Suprapubic skin (tissue), 3 donors: ENCODE measurements at regions not wholly inside any gene's neighbourhood (a gene's known extent, or its start where the extent isn't known, plus 50 kb on each side); places are given as distances from the start of the nearest gene placed in this dataset.

ENCODE experiments used
- POLR2A ChIP-seq, 2 donors: fragments of 450-650 bp; IDR thresholded peaks; one replicate each; pipeline ENCODE4 v1.6.1; 2017; ENCODE audit warnings: antibody characterized with exemption in 2 of 2, mild to moderate bottlenecking in 2 of 2, moderate library complexity in 2 of 2
- TF ChIP-seq, protein P1 (sequence below), 2 donors: fragments of 200-600 bp in 1 of 2; fragments of 450-650 bp in 1 of 2; sonication (generic) in 1 of 2; IDR thresholded peaks; one replicate each; pipeline ENCODE4 v1.5.1; 2016 to 2019; ENCODE audit warnings: antibody characterized with exemption in 2 of 2, mild to moderate bottlenecking in 1 of 2, moderate library complexity in 1 of 2

DNA sequence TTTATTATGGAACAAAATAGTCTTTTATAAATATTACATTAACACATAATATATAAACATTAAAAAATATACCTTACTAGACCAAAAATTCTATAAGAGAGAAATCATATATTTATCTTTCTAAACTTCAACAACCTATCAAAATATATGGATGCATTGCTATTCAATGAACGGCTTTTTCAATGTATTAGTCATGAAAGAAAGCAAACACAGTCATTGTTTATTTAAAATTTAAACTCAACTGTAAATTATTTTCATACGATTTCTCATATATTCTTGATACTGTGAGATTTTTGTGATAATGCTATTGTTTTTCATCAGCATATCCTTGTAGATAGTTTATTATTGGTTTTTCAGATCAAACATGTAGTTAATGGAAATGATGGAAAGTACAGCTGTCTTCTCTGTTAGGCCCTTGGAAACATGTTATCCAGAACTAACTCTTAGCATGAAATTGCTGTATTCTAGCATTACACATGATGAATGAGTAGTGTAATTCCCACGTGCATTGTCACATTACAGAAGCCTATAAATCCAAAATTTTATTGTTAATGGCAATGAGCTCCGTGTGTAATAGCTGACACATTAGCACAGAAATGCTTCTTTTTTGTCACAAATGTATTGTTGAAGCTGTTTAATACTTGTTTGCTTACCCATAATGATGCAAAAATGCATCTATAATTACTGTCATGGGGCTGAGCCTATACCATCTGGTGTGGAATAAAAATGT lies 1639.9 kb downstream of the SLITRK5 start:
- TF ChIP-seq, protein P1, sequence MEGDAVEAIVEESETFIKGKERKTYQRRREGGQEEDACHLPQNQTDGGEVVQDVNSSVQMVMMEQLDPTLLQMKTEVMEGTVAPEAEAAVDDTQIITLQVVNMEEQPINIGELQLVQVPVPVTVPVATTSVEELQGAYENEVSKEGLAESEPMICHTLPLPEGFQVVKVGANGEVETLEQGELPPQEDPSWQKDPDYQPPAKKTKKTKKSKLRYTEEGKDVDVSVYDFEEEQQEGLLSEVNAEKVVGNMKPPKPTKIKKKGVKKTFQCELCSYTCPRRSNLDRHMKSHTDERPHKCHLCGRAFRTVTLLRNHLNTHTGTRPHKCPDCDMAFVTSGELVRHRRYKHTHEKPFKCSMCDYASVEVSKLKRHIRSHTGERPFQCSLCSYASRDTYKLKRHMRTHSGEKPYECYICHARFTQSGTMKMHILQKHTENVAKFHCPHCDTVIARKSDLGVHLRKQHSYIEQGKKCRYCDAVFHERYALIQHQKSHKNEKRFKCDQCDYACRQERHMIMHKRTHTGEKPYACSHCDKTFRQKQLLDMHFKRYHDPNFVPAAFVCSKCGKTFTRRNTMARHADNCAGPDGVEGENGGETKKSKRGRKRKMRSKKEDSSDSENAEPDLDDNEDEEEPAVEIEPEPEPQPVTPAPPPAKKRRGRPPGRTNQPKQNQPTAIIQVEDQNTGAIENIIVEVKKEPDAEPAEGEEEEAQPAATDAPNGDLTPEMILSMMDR (IDR thresholded peaks at IDR 0.05) = no peak
- no peak for TF ChIP-seq POLR2A (IDR thresholded peaks at IDR 0.05)
